ENCODE measurements at regions not wholly inside any gene's neighbourhood (a gene's known extent, or its start where the extent isn't known, plus 50 kb on each side); places are given as distances from the start of the nearest gene placed in this dataset.

DNA sequence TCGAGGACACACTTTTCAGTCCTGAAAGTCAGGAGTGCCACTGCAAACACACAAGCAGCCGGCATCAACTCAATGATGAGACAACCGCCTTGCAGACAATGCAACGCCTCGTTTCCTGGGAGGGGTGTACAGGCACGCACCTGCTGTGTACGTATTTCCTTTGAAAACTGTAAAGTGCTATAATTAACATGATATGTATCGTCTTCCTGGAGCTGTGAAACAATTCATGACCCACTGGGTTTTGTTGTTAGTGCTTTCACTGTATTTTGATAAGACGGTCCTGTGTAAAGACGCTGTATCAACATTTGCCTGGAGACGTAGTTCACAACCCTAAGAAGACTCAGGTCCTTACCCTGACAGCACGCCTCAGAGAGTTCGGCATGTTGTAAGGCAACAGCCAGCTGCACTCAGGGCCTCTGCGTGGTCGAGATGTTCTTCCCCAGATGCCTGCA is 105.7 kb upstream of the ANO1 start:
- DNase-seq (ENCODE audit: low read depth) = no peak

DNA sequence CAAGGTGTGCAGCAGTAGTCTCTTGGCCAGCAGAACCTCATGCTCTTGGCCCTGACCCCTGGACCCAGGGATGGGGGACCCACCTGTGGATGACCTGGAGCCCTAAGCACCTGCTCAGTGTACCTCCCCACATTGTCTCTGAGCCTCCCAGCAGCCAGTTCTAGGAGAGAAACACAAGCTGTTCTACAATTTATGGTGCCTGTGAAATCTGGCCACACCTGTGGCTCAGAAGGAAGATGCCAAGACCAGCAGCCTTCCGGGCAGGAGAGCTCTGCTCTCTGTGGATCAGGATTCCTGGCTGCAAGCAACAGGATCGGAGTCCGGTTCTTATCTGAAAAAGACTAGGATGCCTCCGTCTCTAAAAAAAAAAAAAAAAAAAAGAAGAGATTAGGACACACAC is 103.6 kb upstream of the ANO1 start:
- DNase-seq (ENCODE audit: low read depth) = no peak

DNA sequence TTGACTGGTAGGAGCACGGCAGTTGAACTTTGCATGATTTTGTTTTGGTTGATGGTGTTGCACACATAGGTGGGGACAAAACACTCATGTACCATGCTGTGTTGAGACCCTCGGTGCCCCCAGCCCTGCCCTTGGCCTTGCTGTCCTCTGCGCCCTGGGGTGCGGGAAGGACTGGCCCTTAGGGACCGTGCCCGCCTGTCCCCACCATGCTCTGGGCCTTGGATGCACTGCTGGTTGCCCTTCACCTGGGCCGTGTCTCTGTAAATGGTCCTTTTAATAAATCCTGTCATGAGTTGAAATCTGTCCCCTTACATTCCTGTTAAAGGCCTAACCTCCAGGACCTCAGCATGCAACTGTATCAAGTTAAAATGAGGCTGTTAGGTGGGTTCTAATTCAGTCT is 102.3 kb upstream of the ANO1 start:
- no peak for DNase-seq (ENCODE audit: low read depth)

DNA sequence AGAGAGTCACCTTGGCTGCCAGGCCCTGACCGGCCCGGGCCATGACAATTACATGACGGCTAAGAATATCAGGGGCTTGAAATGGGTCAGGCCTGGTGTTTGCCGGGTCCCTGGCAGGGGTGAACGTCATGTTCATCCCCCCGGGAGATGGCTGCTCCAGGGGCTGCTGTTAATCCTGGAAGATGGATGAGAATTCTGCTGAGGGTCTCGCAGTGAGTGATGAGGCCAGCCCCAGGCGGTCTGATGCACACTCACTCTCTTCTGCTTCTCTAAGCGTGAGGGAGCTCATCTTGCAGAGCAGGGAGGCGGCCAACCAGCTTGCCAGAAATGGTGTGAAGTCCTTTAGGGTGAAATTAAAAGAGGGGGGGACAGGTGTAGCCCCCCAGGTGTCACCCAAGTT is 101.3 kb upstream of the ANO1 start:
- DNase-seq (ENCODE audit: low read depth) = no peak

DNA sequence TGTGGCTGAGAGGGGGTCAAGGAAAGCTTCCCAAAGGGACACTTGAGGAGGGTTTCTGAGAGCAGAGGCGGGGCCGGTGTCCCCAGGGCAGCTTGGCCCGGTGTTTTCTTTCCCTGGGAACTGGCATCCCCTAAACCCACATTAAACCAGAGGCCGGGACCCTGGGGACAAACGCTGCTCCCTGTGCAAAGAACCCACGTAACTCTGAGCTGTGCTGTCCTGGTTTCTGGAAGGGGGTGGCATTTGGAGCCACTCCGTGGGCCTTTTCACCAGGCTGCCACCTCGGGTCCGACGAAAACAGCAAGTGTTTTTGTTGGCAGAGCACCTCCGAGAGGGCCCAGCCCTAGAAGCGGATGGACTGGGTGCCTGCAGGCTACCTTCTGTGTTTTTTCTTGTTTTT is 100.2 kb upstream of the ANO1 start:
- DNase-seq (ENCODE audit: low read depth) = no peak

DNA sequence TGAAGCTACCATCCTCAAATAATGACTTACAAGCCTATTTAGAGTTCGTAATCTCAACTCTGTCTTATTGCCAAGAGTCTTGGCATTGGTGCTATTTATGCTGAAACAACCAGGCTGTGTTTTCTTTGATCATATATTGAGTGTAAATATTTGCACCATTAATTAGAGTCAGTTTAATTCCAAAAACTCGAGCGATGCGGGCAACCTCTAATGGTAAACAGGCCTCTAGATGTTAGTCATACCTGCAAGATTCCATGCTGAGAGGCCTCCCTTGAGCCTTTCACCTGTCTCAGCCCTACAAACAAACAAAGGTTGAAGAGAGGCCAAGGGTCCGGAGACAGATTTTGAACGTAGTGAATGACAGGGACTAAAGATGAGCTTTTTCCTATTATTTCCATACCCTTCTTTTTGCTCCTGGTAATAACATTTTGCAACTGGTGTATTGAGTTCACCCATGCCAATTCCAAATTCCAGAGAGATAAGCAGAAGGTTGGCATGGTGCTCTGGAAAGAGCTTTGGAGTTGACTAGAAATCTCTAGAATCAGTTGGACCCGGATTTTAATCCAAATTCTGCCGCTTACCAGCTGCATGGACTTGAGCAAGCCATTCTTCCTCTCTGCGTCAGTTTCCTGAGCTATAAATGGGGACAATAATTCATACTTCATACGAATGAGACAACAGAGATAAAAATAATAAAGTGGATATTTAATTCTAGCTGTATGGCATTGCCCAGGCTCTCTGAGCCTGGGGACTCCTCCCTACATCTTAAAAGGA is 99.1 kb upstream of the ANO1 start:
- DNase-seq (ENCODE audit: low read depth) = no peak

DNA sequence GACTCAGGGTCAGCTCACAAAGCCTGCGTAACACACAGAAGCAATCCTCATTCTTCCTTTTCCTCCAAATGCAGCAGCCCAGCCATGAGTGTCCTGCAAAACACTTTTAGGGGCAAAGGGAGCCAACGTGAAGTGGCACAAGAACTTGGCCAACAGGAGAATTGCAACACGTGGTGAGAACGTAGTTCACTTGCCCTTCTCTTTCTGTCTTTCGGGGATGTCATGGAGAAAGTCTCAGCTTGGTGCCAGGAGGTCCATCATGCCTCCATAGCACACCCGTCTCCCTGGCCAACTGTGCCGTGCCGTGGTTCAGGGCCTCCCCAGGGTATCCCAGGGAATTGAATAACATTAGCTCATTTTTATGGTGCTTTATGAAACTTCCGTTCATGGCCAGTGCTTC is 98.5 kb upstream of the ANO1 start:
- no peak for DNase-seq (ENCODE audit: low read depth)

DNA sequence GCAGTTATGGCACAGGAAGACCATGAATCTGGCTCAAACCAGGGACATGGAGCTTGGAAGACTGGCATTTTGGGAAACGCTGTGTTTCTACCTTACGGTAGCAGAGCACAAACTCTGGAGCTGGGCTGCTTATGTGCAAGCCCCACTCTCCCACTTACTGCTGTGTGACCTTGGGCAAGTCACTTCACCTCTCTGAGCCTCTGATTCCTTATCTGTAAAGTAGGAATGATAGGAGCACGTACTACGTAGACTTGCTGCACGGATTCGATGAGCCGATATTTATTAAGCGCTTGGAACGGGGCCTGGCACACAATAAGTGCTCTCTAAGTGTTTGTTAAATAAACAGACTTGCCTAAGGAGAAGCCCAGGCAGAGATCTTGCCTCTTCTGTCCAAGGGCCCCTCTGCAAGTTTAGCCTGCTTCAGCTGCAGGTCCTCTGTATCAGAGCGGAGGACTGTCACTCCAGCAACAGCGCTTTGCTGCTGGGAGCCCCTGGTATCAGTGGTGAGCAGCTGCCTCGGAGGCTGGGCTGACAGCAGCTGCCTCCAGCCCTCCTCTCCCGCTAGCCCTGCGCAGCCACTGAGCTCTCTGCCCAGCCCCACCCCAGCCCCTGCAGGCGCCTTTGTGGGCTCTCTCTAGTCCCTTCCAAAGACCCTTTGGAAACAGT is 96.9 kb upstream of the ANO1 start:
- no peak for DNase-seq (ENCODE audit: low read depth)

DNA sequence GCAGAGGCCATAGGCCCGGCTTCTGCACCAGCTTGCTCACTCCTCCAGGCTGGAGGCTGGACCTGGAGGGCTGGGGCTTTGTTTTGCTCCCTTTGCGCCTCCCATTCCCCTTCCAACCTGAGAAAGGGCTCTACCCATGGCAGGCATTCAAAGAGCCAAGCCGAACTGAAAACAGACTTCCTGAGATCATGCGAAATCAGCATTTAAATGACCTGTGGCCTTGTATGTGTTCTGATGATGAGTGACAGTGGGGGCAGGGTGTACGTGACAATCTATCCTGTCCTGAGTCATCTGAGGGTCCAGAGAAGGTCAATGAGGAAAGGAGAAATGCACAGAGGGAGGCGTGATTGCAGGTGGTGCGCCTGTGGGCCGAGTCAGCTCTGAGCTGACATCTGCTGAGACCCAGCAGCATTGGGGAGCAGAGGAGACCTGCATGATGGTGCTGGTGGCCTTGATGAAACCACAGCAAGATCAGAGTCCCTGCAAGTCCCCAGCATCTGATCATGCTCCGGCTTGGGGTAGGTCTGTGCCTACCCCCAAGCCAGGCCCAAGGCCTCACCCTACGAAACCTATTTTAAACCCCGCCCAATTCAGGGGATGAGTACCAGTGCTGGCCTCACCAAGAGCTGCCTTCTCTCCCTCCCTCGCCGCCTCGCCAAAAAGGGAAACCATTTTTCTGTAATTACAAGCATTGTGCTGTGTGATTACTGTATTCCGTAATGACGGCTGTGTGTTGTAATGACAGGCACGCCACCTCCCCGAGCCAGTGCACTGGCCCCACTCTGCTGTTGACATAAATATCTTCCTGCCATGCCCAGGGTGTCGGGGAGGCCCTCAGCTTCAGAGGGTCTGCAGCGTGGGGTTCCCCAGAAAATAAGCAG is 95.2 kb upstream of the ANO1 start:
- no peak for DNase-seq (ENCODE audit: low read depth)

DNA sequence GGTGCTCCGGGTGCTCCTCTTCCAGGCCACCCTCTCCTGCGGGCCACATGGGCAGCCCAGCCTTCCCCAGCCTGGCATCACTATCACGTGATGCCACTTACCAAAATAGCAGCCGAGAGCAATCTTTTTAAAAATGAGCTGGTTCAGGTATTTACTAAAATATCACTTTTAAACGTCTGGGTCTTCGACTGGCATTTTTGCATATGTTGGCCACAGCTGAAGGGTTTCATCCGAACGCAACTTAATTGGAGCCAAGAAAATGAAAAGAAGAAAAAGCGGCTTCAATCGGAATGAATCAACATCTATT is 94.6 kb upstream of the ANO1 start:
- DNase-seq (ENCODE audit: low read depth) = no peak

DNA sequence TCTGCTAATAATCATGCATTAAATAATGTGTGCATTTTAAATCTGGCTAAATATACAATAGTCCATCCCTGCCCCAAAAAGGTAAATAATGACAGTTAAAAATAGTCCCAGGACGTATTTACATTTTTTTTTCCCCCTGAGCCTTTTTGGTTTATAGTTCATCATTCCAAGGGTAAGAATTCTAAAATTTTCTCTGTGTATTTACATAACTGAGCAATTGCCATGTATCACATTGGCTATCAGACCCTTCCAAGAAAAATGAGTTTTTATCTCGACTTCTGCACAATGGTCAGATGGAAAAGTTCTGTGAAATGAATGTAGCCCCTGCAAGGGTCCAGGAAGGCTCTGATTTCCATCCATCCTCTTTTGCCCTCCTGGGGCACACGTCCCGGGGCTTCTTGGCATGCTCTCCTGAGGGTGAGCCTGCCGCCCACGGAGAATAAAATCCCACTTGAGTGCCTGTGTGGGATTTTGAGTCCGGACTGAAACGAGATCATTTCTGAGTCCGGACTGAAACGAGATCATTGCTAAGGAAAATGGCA is 94.1 kb upstream of the ANO1 start:
- DNase-seq (ENCODE audit: low read depth) = peak; percentile 16

DNA sequence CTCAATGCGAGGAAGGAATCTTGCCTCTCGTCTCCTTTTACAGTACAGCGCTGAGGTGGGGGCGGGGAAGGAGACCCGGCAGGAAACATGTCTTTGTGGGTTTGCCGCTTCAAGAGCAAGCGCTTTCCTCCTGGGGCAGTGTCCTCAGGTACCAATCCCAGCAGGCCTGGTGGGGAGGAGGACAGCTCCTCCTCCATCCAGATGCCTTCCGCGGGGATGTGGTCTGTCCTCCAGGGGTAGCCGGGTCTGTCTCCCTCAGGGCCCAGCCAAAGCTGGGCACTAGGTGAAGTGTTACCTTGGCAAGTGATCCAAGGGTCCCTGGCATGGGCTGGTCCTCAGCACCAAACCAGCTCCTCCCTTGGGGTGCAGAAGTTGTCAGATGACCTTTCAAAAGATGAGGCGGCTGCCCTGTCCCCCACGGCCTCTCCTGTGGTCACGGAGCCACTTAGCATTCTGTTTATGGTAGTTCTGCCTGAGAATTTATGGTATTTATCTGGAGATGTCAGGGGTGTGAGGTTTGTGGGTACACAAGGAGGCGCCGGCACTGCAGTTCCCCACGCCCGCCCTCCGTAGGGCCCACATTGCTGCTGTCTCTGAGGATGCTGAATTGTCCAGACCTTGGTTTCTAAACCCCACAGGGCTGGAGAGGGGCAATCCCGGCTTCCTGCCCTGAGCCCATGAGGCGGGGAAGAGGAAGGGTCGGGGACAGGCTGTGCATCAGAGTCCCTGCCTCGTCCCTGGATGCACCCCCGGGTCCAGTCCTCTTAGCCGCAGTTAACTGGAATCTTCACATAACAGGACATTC is 93.5 kb upstream of the ANO1 start:
- DNase-seq (ENCODE audit: low read depth) = no peak

DNA sequence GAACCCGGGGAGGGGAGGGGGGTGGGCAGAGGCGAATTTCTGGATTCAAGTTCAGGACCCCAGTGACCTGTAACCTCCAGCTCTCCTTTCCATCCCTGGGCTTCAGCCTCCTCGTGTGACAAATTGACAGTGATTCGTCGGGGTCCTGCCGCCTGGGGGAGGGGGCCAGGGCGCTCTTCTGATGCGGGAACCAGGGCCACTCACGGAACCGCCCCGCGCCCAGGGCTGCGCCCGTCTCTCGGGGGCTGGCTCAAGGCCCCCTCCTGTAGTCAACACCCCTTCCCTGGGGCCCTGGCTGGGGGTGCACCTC is 92.8 kb upstream of the ANO1 start:
- no peak for DNase-seq (ENCODE audit: low read depth)

DNA sequence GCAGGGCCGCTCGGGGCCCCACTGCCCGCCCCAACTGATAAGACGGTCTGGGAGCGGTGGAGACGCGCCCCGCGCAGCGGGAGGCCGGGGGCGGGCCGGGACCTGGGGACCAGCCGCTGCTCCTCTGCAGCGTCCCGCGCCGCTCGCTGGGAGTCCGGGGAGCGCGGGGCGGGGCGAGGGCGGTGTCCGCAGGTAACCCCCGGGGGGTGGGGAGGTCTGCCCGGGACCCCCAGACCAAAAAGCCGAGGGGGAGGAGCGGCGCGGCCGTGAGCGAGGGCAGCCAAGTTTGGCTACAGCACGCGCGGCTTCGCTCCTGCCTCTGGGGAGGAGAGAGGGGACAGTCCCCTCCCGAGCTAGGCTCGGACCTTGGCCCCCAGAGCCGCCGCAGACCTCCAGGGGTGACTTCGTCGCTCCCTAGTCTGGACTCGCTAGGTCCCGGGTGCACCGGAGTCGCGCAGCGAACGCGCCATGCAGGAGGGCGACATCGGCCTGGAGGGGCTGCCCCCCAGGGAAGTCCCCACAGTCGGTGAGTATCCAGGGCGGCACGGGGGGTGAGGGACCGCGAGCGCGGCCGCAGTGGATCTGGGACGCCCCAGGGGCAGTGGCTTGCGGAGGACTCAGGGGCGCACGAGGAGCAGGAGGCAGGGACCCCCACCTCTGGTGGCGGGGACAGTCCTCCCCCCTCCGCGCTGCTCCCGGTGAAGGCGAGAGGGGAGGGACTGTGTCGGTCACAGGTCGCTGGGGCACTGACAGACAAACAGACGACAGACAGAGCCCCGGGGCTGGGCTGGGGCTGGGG is 92.3 kb upstream of the ANO1 start:
- DNase-seq (ENCODE audit: low read depth) = no peak

DNA sequence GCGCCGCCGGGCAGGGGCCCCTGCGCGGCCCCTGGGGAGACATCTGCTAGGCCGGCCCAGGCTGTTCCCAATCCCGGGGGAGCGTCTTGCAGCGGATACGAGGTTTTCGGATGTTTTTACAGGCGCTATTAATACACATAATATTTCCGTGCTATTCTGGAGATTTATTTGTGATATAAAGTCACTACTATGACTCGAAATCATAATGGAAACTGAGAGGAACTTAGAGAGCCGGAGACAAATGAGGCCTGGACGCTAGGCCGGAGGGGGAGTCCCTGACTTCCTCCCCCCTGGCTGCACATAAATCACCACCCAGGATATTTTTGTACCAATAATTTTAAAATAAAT is 91.7 kb upstream of the ANO1 start:
- DNase-seq (ENCODE audit: low read depth) = no peak

DNA sequence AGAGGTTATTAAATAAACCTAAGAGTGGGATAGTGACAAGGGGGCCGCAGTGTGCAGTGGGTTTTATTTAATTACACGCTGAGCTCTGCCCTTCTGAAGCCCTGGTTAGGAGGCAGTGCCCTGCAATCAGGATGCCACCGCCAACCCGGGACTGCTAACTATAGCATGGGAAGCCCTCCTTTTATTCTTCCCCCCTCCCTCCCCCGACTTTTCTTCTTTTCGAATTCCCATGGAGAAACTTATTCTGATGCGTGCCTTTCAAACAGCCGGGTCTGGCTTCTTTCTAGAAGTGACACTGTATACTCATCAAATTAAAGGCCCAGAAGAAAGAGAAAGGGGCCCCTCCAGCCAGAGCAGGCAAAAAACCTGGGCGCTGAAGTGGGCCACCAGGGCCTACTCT is 91.3 kb upstream of the ANO1 start:
- no peak for DNase-seq (ENCODE audit: low read depth)

DNA sequence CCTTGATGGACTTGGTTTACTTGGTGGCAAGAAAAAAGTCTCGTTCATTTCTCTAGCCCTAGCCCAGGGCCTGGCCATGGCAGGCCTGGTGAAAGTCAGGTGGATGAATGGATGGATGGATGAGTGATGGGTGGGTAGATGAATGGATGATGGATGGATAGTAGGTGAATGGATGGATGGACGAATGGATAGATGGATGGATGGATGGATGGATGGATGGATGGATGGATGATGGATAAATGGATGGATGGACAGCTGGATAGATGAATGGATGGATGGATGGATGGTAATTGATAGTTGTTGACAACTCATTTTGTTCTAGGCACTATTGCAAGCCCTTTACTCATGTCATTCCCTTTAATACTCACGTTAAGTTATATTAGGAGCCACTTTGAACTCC is 86.1 kb upstream of the ANO1 start:
- DNase-seq (ENCODE audit: low read depth) = no peak

DNA sequence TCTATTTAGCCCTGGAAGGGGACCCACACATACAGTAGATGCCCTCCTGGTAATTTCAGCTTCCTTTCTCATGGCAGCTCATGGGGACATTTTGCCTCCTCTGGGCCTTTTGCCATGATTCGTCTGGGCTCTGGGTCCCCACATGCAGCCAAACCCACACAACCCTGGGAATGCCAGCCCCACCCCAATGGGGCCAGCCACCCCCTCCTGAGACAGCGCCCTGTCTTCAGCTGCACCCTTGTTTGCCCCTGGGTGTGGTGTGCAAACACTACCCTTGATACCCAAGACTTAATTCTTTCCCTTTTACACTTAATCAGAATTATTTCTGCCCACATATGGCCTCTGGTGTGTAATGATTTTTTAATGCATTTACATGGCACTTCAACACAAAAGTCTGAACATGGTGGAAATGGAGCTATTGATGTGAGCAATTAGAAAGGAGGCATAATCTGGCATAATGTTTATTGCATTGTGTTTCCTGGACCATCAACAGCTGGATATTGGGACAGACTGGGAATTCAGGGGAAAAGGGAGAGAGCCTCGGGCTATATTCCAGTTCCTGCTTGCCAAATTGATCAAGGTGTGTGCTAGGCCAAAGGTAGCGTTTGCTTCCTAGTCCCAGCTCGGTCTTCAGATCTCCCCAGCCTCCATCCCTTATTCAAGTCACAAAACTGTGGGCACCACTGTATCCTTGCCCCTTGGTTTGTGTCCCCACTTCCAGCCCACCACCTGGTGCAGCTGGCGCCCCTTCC is 85.0 kb upstream of the ANO1 start:
- DNase-seq (ENCODE audit: low read depth) = no peak

DNA sequence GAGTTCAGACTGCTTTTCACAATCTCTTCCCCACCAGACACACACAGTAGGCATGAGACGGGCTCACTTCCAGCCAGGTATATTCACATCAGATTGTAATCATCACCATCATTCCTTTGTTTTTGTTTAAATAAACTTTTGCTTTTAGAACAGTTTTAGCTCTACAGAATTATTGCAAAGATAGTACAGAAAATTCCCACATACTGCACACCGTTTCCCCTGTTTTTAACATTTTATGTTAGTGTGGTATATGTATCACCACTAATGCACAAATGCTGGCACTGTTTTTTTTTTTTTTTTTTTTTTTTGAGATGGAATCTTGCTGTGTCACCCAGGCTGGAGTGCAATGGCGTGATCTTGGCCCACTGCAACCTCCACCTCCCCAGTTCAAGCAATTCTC is 83.3 kb upstream of the ANO1 start:
- no peak for DNase-seq (ENCODE audit: low read depth)

DNA sequence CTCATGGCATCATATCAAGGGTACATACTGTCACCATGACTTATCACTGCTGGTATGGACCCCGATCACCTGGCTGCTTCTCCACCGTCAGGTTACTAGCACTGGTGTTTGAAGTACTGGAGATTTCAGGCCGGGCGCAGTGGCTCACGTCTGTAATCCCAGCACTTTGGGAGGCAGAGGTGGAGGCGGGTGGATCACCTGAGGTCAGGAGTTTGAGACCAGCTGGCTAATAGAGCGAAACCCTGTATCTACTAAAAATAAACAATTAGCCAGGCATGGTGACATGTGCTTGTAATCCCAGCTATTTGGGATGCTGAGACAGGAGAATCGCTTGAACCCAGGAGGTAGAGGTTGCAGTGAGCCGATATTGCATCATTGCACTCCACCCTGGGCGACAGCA is 82.4 kb upstream of the ANO1 start:
- DNase-seq (ENCODE audit: low read depth) = no peak

DNA sequence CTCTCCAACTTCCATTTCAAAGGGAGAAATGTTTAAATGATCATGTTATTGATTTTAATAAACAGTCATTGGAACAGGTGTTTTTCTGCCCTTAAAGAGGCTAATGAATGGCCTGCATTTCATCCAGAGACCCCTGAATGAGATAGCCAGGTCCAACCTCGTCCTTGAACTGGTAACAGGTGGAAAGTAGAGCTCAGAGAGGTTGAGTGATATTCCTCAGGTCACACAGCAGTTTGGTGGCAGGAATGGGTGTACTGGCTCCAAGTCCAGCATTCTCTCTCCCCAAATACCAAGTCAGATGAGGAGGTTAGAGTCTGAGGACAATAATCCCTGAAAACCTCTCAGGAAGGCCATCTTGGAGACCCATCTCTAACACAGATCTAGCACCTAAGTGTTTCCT is 81.7 kb upstream of the ANO1 start:
- DNase-seq (ENCODE audit: low read depth) = no peak

All from EH (cell line).